ENCODE measurements at regions not wholly inside any gene's neighbourhood (a gene's known extent, or its start where the extent isn't known, plus 50 kb on each side); places are given as distances from the start of the nearest gene placed in this dataset.

- Histone ChIP-seq H3K9ac (ENCODE audit: low read depth in 1 of 2, low read length in 2 of 2) (no peak overlapping the region), H3K4me3 (ENCODE audit: low read length in 2 of 2) (no peak overlapping the region), H3K27ac (ENCODE audit: low read depth in 2 of 2, low read length in 2 of 2) (no peak overlapping the region), H3K4me1 (ENCODE audit: control insufficient read depth in 2 of 2, insufficient read depth in 2 of 2, low read length in 2 of 2) (peaks cover 0 to 7% of the 10 kb centered on the region in 2 donors), H3K9me3 (ENCODE audit: control insufficient read depth in 2 of 2, low read length in 2 of 2) (no peaks in the 10 kb centered on the region), H3K36me3 (ENCODE audit: control insufficient read depth in 2 of 2, insufficient read depth in 2 of 2, low read length in 2 of 2) (no peaks in the 10 kb centered on the region), H3K27me3 (ENCODE audit: control insufficient read depth in 2 of 2, insufficient read depth in 2 of 2, low read length in 2 of 2) (no peaks in the 10 kb centered on the region)
These were observed 142.2 kb downstream of the HERPUD2 start for GRCh38 chr7:35552691-35553090.

GRCh38 chr7:35551321-35552081 lies 143.4 kb downstream of the HERPUD2 start:
- no peaks in the 10 kb centered on the region for H3K27me3 ChIP-seq (ENCODE audit: control insufficient read depth in 2 of 2, insufficient read depth in 2 of 2, low read length in 2 of 2)
- peaks cover 0 to 7% of the 10 kb centered on the region in 2 donors for H3K4me1 ChIP-seq (ENCODE audit: control insufficient read depth in 2 of 2, insufficient read depth in 2 of 2, low read length in 2 of 2)
- H3K4me3 ChIP-seq (ENCODE audit: low read length in 2 of 2) = no peak overlapping the region
- H3K9me3 ChIP-seq (ENCODE audit: control insufficient read depth in 2 of 2, low read length in 2 of 2) = no peaks in the 10 kb centered on the region
- no peak overlapping the region for H3K27ac ChIP-seq (ENCODE audit: low read depth in 2 of 2, low read length in 2 of 2)
- no peaks in the 10 kb centered on the region for H3K36me3 ChIP-seq (ENCODE audit: control insufficient read depth in 2 of 2, insufficient read depth in 2 of 2, low read length in 2 of 2)
- H3K9ac ChIP-seq (ENCODE audit: low read depth in 1 of 2, low read length in 2 of 2) = no peak overlapping the region

- Histone ChIP-seq H3K4me1 (ENCODE audit: control insufficient read depth in 2 of 2, insufficient read depth in 2 of 2, low read length in 2 of 2) (peaks cover 0 to 7% of the 10 kb centered on the region in 2 donors), H3K9ac (ENCODE audit: low read depth in 1 of 2, low read length in 2 of 2) (no peak overlapping the region), H3K27me3 (ENCODE audit: control insufficient read depth in 2 of 2, insufficient read depth in 2 of 2, low read length in 2 of 2) (no peaks in the 10 kb centered on the region), H3K4me3 (ENCODE audit: low read length in 2 of 2) (no peak overlapping the region), H3K36me3 (ENCODE audit: control insufficient read depth in 2 of 2, insufficient read depth in 2 of 2, low read length in 2 of 2) (no peaks in the 10 kb centered on the region), H3K9me3 (ENCODE audit: control insufficient read depth in 2 of 2, low read length in 2 of 2) (no peaks in the 10 kb centered on the region), H3K27ac (ENCODE audit: low read depth in 2 of 2, low read length in 2 of 2) (no peak overlapping the region)
These were observed 144.1 kb downstream of the HERPUD2 start for GRCh38 chr7:35550831-35551230.

- peaks cover 0 to 7% of the 10 kb centered on the region in 2 donors for H3K4me1 ChIP-seq (ENCODE audit: control insufficient read depth in 2 of 2, insufficient read depth in 2 of 2, low read length in 2 of 2)
- H3K27ac ChIP-seq (ENCODE audit: low read depth in 2 of 2, low read length in 2 of 2) = no peak overlapping the region
- no peaks in the 10 kb centered on the region for H3K36me3 ChIP-seq (ENCODE audit: control insufficient read depth in 2 of 2, insufficient read depth in 2 of 2, low read length in 2 of 2)
- no peaks in the 10 kb centered on the region for H3K9me3 ChIP-seq (ENCODE audit: control insufficient read depth in 2 of 2, low read length in 2 of 2)
- no peak overlapping the region for H3K9ac ChIP-seq (ENCODE audit: low read depth in 1 of 2, low read length in 2 of 2)
- no peaks in the 10 kb centered on the region for H3K27me3 ChIP-seq (ENCODE audit: control insufficient read depth in 2 of 2, insufficient read depth in 2 of 2, low read length in 2 of 2)
- H3K4me3 ChIP-seq (ENCODE audit: low read length in 2 of 2) = no peak overlapping the region
These were observed 145.2 kb downstream of the HERPUD2 start for GRCh38 chr7:35549781-35550180.

- no peak overlapping the region for H3K9ac ChIP-seq (ENCODE audit: low read depth in 1 of 2, low read length in 2 of 2)
- H3K9me3 ChIP-seq (ENCODE audit: control insufficient read depth in 2 of 2, low read length in 2 of 2) = no peaks in the 10 kb centered on the region
- H3K4me1 ChIP-seq (ENCODE audit: control insufficient read depth in 2 of 2, insufficient read depth in 2 of 2, low read length in 2 of 2) = peaks cover 0 to 5% of the 10 kb centered on the region in 2 donors
- H3K27ac ChIP-seq (ENCODE audit: low read depth in 2 of 2, low read length in 2 of 2) = no peak overlapping the region
- no peak overlapping the region for H3K4me3 ChIP-seq (ENCODE audit: low read length in 2 of 2)
- H3K36me3 ChIP-seq (ENCODE audit: control insufficient read depth in 2 of 2, insufficient read depth in 2 of 2, low read length in 2 of 2) = no peaks in the 10 kb centered on the region
- peaks cover 0 to 1% of the 10 kb centered on the region in 2 donors for H3K27me3 ChIP-seq (ENCODE audit: control insufficient read depth in 2 of 2, insufficient read depth in 2 of 2, low read length in 2 of 2)
These were observed 146.6 kb downstream of the HERPUD2 start for GRCh38 chr7:35548291-35548690.

GRCh38 chr7:35546691-35547429 lies 148.1 kb downstream of the HERPUD2 start:
- Histone ChIP-seq H3K27me3 (ENCODE audit: control insufficient read depth in 2 of 2, insufficient read depth in 2 of 2, low read length in 2 of 2) (peaks cover 0 to 4% of the 10 kb centered on the region in 2 donors), H3K4me3 (ENCODE audit: low read length in 2 of 2) (no peak overlapping the region), H3K36me3 (ENCODE audit: control insufficient read depth in 2 of 2, insufficient read depth in 2 of 2, low read length in 2 of 2) (no peaks in the 10 kb centered on the region), H3K4me1 (ENCODE audit: control insufficient read depth in 2 of 2, insufficient read depth in 2 of 2, low read length in 2 of 2) (no peaks in the 10 kb centered on the region), H3K27ac (ENCODE audit: low read depth in 2 of 2, low read length in 2 of 2) (no peak overlapping the region), H3K9ac (ENCODE audit: low read depth in 1 of 2, low read length in 2 of 2) (no peak overlapping the region), H3K9me3 (ENCODE audit: control insufficient read depth in 2 of 2, low read length in 2 of 2) (no peaks in the 10 kb centered on the region)

- H3K27ac ChIP-seq (ENCODE audit: low read depth in 2 of 2, low read length in 2 of 2) = no peak overlapping the region
- H3K4me3 ChIP-seq (ENCODE audit: low read length in 2 of 2) = no peak overlapping the region
- peaks cover 0 to 4% of the 10 kb centered on the region in 2 donors for H3K27me3 ChIP-seq (ENCODE audit: control insufficient read depth in 2 of 2, insufficient read depth in 2 of 2, low read length in 2 of 2)
- H3K9me3 ChIP-seq (ENCODE audit: control insufficient read depth in 2 of 2, low read length in 2 of 2) = no peaks in the 10 kb centered on the region
- no peak overlapping the region for H3K9ac ChIP-seq (ENCODE audit: low read depth in 1 of 2, low read length in 2 of 2)
- H3K36me3 ChIP-seq (ENCODE audit: control insufficient read depth in 2 of 2, insufficient read depth in 2 of 2, low read length in 2 of 2) = no peaks in the 10 kb centered on the region
- no peaks in the 10 kb centered on the region for H3K4me1 ChIP-seq (ENCODE audit: control insufficient read depth in 2 of 2, insufficient read depth in 2 of 2, low read length in 2 of 2)
These were observed 149.1 kb downstream of the HERPUD2 start for GRCh38 chr7:35545831-35546230.

- H3K36me3 ChIP-seq (ENCODE audit: control insufficient read depth in 2 of 2, insufficient read depth in 2 of 2, low read length in 2 of 2) = no peaks in the 10 kb centered on the region
- H3K4me1 ChIP-seq (ENCODE audit: control insufficient read depth in 2 of 2, insufficient read depth in 2 of 2, low read length in 2 of 2) = no peaks in the 10 kb centered on the region
- H3K9ac ChIP-seq (ENCODE audit: low read depth in 1 of 2, low read length in 2 of 2) = no peak overlapping the region
- peaks cover 0 to 4% of the 10 kb centered on the region in 2 donors for H3K27me3 ChIP-seq (ENCODE audit: control insufficient read depth in 2 of 2, insufficient read depth in 2 of 2, low read length in 2 of 2)
- no peak overlapping the region for H3K4me3 ChIP-seq (ENCODE audit: low read length in 2 of 2)
- H3K27ac ChIP-seq (ENCODE audit: low read depth in 2 of 2, low read length in 2 of 2) = no peak overlapping the region
- no peaks in the 10 kb centered on the region for H3K9me3 ChIP-seq (ENCODE audit: control insufficient read depth in 2 of 2, low read length in 2 of 2)
These were observed 150.8 kb downstream of the HERPUD2 start for GRCh38 chr7:35544028-35544742.

- no peaks in the 10 kb centered on the region for H3K9me3 ChIP-seq (ENCODE audit: control insufficient read depth in 2 of 2, low read length in 2 of 2)
- H3K36me3 ChIP-seq (ENCODE audit: control insufficient read depth in 2 of 2, insufficient read depth in 2 of 2, low read length in 2 of 2) = no peaks in the 10 kb centered on the region
- H3K27ac ChIP-seq (ENCODE audit: low read depth in 2 of 2, low read length in 2 of 2) = no peak overlapping the region
- H3K9ac ChIP-seq (ENCODE audit: low read depth in 1 of 2, low read length in 2 of 2) = no peak overlapping the region
- H3K4me3 ChIP-seq (ENCODE audit: low read length in 2 of 2) = peak overlapping the region; percentile 44 to 56
- H3K27me3 ChIP-seq (ENCODE audit: control insufficient read depth in 2 of 2, insufficient read depth in 2 of 2, low read length in 2 of 2) = peaks cover 0 to 3% of the 10 kb centered on the region in 2 donors
- H3K4me1 ChIP-seq (ENCODE audit: control insufficient read depth in 2 of 2, insufficient read depth in 2 of 2, low read length in 2 of 2) = no peaks in the 10 kb centered on the region
These were observed 157.6 kb downstream of the HERPUD2 start for GRCh38 chr7:35537067-35538023.

All from mucosa of rectum (tissue), 2 donors.